Astrocyte (in vitro differentiated cells and primary cell): ENCODE measurements at regions not wholly inside any gene's neighbourhood (a gene's known extent, or its start where the extent isn't known, plus 50 kb on each side); places are given as distances from the start of the nearest gene placed in this dataset.

Source experiments
- DNase-seq: peaks from one replicate; pipeline ENCODE4 v3.0.0-alpha.2; 2010; ENCODE audit warnings: low read depth
- FAIRE-seq: peaks from 2 replicates; lab custom pipeline; 2011; peaks lifted over from hg19 to GRCh38; lab: Jason Lieb, UNC
- H2AFZ ChIP-seq: 2 replicates; pipeline ENCODE4 v1.6.0; 2012; ENCODE audit warnings: low read depth, low read length, inconsistent platforms
- H3K27ac ChIP-seq: 2 replicates; pipeline ENCODE4 v1.5.1; 2011; ENCODE audit warnings: low read depth, low read length, inconsistent platforms
- H3K27me3 ChIP-seq: 2 replicates; pipeline ENCODE4 v1.6.0; 2011; ENCODE audit warnings: low read length, inconsistent platforms; ENCODE audit not compliant: insufficient read depth
- H3K36me3 ChIP-seq: 2 replicates; pipeline ENCODE4 v1.5.1; 2011; ENCODE audit warnings: low read length, inconsistent platforms; ENCODE audit not compliant: insufficient read depth
- H3K4me1 ChIP-seq: 2 replicates; pipeline ENCODE4 v1.5.1; 2011; ENCODE audit warnings: low read length, inconsistent platforms; ENCODE audit not compliant: insufficient read depth
- H3K4me2 ChIP-seq: 2 replicates; pipeline ENCODE4 v1.6.0; 2012; ENCODE audit warnings: low read length, inconsistent platforms
- H3K4me3 ChIP-seq: 2 replicates; pipeline ENCODE4 v1.5.1; 2011; ENCODE audit warnings: low read depth, mild to moderate bottlenecking, low read length, inconsistent platforms; ENCODE audit not compliant: insufficient read depth
- H3K79me2 ChIP-seq: 2 replicates; pipeline ENCODE4 v1.6.0; 2012; ENCODE audit warnings: mild to moderate bottlenecking, low read length, inconsistent platforms; ENCODE audit not compliant: insufficient read depth
- H3K9ac ChIP-seq: 2 replicates; pipeline ENCODE4 v1.6.0; 2012; ENCODE audit warnings: mild to moderate bottlenecking, low read length, inconsistent platforms
- H3K9me3 ChIP-seq: 2 replicates; pipeline ENCODE4 v1.5.1; 2012; ENCODE audit warnings: low read depth, mild to moderate bottlenecking, low read length, inconsistent platforms; ENCODE audit not compliant: insufficient read depth
- H4K20me1 ChIP-seq: 2 replicates; pipeline ENCODE4 v1.6.0; 2012; ENCODE audit warnings: low read length, inconsistent platforms; ENCODE audit not compliant: insufficient read depth
- H3K27ac Mint-ChIP-seq: one replicate; pipeline ENCODE4 v1.8.0; 2021; ENCODE audit warnings: mild to moderate bottlenecking, mixed read lengths; ENCODE audit not compliant: unreplicated experiment
- H3K27me3 Mint-ChIP-seq: one replicate; pipeline ENCODE4 v1.8.0; 2021; ENCODE audit warnings: low read depth, mixed read lengths; ENCODE audit not compliant: unreplicated experiment
- H3K36me3 Mint-ChIP-seq: one replicate; pipeline ENCODE4 v1.8.0; 2021; ENCODE audit warnings: low read depth, mixed read lengths; ENCODE audit not compliant: unreplicated experiment
- H3K4me1 Mint-ChIP-seq: one replicate; pipeline ENCODE4 v1.8.0; 2021; ENCODE audit warnings: low read depth, mixed read lengths; ENCODE audit not compliant: unreplicated experiment
- H3K4me3 Mint-ChIP-seq: one replicate; pipeline ENCODE4 v1.8.0; 2021; ENCODE audit warnings: mild to moderate bottlenecking, moderate library complexity, mixed read lengths; ENCODE audit not compliant: unreplicated experiment
- H3K9me3 Mint-ChIP-seq: one replicate; pipeline ENCODE4 v1.8.0; 2021; ENCODE audit warnings: mild to moderate bottlenecking, mixed read lengths; ENCODE audit not compliant: unreplicated experiment
- CTCF ChIP-seq: IDR thresholded peaks from 2 replicates; pipeline ENCODE4 v1.5.1; 2011; ENCODE audit warnings: low read depth, mild to moderate bottlenecking, inconsistent platforms, low read length, moderate library complexity; ENCODE audit not compliant: insufficient read depth
- EZH2 ChIP-seq: IDR thresholded peaks from 2 replicates; pipeline ENCODE4 v1.6.1; 2012; ENCODE audit warnings: mild to moderate bottlenecking, low read length, inconsistent platforms; ENCODE audit not compliant: insufficient read depth

- Mint-ChIP-seq H3K27me3 (peaks cover 57% of the 10 kb centered on the region), H3K36me3 (no peaks in the 10 kb centered on the region), H3K27ac (no peak overlapping the region), H3K4me1 (no peaks in the 10 kb centered on the region), H3K4me3 (no peak overlapping the region), H3K9me3 (peaks cover 2% of the 10 kb centered on the region)
- no peaks in the 10 kb centered on the region for H4K20me1 ChIP-seq
- H3K27me3 ChIP-seq = peaks cover 16% of the 10 kb centered on the region
- no peak for FAIRE-seq
- TF ChIP-seq CTCF (no peak), EZH2 (no peak)
- no peak overlapping the region for H3K4me3 ChIP-seq
- H3K9me3 ChIP-seq = no peaks in the 10 kb centered on the region
- no peak overlapping the region for H3K4me2 ChIP-seq
- H3K27ac ChIP-seq = no peak overlapping the region
- H2AFZ ChIP-seq = no peak overlapping the region
- no peaks in the 10 kb centered on the region for H3K4me1 ChIP-seq
- no peaks in the 10 kb centered on the region for H3K79me2 ChIP-seq
- H3K9ac ChIP-seq = no peak overlapping the region
- DNase-seq = no peak
- H3K36me3 ChIP-seq = no peaks in the 10 kb centered on the region
Measured at GRCh38 chr12:113740699-113741098, 225.4 kb downstream of the RBM19 start.

- FAIRE-seq (no peak), DNase-seq (no peak)
- Histone ChIP-seq H3K27me3 (peaks cover 2% of the 10 kb centered on the region), H3K79me2 (no peaks in the 10 kb centered on the region), H3K9ac (no peak overlapping the region), H3K27ac (no peak overlapping the region), H4K20me1 (no peaks in the 10 kb centered on the region), H2AFZ (no peak overlapping the region), H3K4me1 (no peaks in the 10 kb centered on the region), H3K4me3 (no peak overlapping the region), H3K36me3 (no peaks in the 10 kb centered on the region), H3K9me3 (no peaks in the 10 kb centered on the region), H3K4me2 (no peak overlapping the region)
- TF ChIP-seq EZH2 = no peak
- Mint-ChIP-seq H3K27ac (no peak overlapping the region), H3K4me3 (no peak overlapping the region), H3K4me1 (no peaks in the 10 kb centered on the region), H3K9me3 (peaks cover 2% of the 10 kb centered on the region), H3K27me3 (peaks cover 69% of the 10 kb centered on the region), H3K36me3 (no peaks in the 10 kb centered on the region)
Measured at GRCh38 chr12:113735131-113735530, 231.0 kb downstream of the RBM19 start.

- Histone ChIP-seq H3K27ac (no peak overlapping the region), H3K9me3 (no peaks in the 10 kb centered on the region), H3K4me3 (no peak overlapping the region), H3K36me3 (no peaks in the 10 kb centered on the region), H4K20me1 (no peaks in the 10 kb centered on the region), H3K4me2 (no peak overlapping the region), H3K4me1 (no peaks in the 10 kb centered on the region), H3K79me2 (no peaks in the 10 kb centered on the region), H3K27me3 (peaks cover 2% of the 10 kb centered on the region), H2AFZ (no peak overlapping the region), H3K9ac (no peak overlapping the region)
- H3K9me3 Mint-ChIP-seq = peaks cover 2% of the 10 kb centered on the region
- H3K4me3 Mint-ChIP-seq = no peak overlapping the region
- H3K27me3 Mint-ChIP-seq = peaks cover 73% of the 10 kb centered on the region
- H3K4me1 Mint-ChIP-seq = no peaks in the 10 kb centered on the region
- no peak for FAIRE-seq
- no peak for DNase-seq
- H3K36me3 Mint-ChIP-seq = no peaks in the 10 kb centered on the region
- no peak for TF ChIP-seq EZH2
- TF ChIP-seq CTCF = no peak
- H3K27ac Mint-ChIP-seq = no peak overlapping the region
Measured at GRCh38 chr12:113734503-113734902, 231.6 kb downstream of the RBM19 start.
